Fibroblast of villous mesenchyme (primary cell): ENCODE measurements at regions not wholly inside any gene's neighbourhood (a gene's known extent, or its start where the extent isn't known, plus 50 kb on each side); places are given as distances from the start of the nearest gene placed in this dataset.

Experiments used
- DNase-seq: peaks from one replicate; pipeline ENCODE4 v3.0.0-alpha.2; 2010; ENCODE audit warnings: low read depth
- H3K4me3 ChIP-seq: 2 replicates; pipeline ENCODE4 v1.5.1; 2011; ENCODE audit warnings: low read depth, mild to moderate bottlenecking, low read length
- TF ChIP-seq, protein P1 (sequence below): IDR thresholded peaks from 2 replicates; pipeline ENCODE4 v1.5.1; 2012; ENCODE audit warnings: low read depth, mild to moderate bottlenecking, low read length; ENCODE audit not compliant: insufficient read depth

DNA sequence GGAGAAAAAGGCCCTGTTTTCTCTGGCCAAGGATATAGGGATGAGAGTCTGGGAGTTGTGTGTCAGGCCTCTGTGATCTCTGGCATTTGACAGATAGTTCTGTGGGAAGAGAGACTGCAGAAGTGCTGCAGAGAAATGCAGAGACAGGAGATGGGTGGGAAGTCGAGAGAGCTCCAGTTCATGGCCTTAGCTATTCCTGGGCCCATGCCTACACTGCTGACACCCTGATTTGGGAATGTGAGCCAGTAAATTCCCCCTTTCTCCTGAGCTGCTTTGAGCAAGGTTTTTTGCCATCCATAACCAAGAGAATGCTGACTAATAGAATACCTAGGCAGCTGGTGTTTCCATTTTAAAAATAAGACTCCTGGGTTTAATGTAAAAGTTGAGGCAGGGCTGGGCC, 59.3 kb downstream of the EBLN2 start:
- TF ChIP-seq, protein P1, sequence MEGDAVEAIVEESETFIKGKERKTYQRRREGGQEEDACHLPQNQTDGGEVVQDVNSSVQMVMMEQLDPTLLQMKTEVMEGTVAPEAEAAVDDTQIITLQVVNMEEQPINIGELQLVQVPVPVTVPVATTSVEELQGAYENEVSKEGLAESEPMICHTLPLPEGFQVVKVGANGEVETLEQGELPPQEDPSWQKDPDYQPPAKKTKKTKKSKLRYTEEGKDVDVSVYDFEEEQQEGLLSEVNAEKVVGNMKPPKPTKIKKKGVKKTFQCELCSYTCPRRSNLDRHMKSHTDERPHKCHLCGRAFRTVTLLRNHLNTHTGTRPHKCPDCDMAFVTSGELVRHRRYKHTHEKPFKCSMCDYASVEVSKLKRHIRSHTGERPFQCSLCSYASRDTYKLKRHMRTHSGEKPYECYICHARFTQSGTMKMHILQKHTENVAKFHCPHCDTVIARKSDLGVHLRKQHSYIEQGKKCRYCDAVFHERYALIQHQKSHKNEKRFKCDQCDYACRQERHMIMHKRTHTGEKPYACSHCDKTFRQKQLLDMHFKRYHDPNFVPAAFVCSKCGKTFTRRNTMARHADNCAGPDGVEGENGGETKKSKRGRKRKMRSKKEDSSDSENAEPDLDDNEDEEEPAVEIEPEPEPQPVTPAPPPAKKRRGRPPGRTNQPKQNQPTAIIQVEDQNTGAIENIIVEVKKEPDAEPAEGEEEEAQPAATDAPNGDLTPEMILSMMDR, result no peak
- DNase-seq, result no peak
- H3K4me3 ChIP-seq, result no peak overlapping the region

DNA sequence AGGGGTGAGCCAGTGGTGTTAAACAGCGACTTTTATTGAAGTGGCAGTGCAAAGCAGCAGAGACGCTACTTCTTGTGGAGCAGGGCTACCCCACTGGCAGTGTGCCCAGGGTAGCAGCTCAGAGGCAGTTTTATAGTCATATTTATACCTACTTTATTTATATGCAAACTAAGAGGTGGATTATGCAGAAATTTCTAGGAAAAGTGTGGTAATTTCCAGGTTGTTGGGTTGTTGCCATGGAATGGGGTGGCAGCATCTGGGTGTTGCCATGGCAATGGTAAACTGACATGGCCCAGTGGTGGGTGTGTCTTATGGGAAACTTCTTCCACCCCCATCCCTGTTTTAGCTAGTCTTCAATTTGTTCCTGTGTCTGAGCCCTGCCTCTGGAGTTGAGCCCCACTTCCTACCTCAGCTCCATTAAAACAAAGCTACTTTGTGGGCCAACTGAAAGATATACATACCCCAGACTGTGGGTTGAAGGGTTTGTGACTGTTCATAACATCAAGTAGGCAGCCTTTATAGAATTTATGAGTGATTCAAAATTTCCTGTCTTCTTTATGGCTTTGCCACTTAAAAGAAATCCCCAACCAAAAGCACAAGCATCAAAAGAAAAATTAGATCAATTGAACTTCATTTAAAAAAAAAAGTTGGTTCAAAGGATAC, 60.3 kb downstream of the EBLN2 start:
- no peak for DNase-seq
- no peak overlapping the region for H3K4me3 ChIP-seq
- TF ChIP-seq, protein P1, result no peak

GRCh38 chr3:73134034-73134433, 72.6 kb downstream of the EBLN2 start:
- DNase-seq, result no peak

GRCh38 chr3:73136941-73137340, 75.5 kb downstream of the EBLN2 start:
- H3K4me3 ChIP-seq, result no peak overlapping the region
- DNase-seq, result no peak
- TF ChIP-seq, protein P1, result no peak

More at GRCh38 chr3:73134034-73134433, 72.6 kb downstream of the EBLN2 start:
- TF ChIP-seq, protein P1, result no peak
- no peak overlapping the region for H3K4me3 ChIP-seq

- TF ChIP-seq, protein P1, result no peak
- no peak overlapping the region for H3K4me3 ChIP-seq
- no peak for DNase-seq
Measured at GRCh38 chr3:73137736-73138403, 76.4 kb downstream of the EBLN2 start.

- H3K4me3 ChIP-seq, result no peak overlapping the region
- TF ChIP-seq, protein P1, result no peak
- DNase-seq, result no peak
Measured at GRCh38 chr3:73140772-73141442, 79.4 kb downstream of the EBLN2 start.
